ENCODE measurements at regions not wholly inside any gene's neighbourhood (a gene's known extent, or its start where the extent isn't known, plus 50 kb on each side); places are given as distances from the start of the nearest gene placed in this dataset.
"Not testable (repeated sequence)": the region's sequence is repeated elsewhere in the genome, so short reads cannot be mapped to it uniquely, and the experiment has no call there.

DNA sequence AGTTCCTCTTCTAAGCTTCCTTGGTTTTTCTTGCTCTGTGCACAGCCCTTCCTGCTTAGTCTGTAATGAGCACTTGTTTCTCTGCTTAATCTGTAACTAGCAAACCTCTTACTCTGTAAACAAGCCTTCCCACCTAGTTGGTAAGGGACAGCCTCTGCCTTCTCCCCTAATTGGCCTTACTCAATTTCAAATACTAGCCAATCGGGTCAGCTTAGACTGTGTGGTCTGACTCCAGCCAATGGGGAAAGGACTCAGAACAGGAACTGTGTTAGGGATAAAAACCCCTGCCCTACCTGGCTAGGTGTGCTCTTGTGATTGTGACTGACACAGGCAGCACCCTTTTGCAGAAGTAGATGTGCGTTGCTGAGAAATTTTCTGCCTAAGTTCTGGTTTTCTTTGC, 136.5 kb upstream of the AADAT start:
- DNase-seq (ENCODE audit: low read depth), result no peak
- TF ChIP-seq, protein P1, sequence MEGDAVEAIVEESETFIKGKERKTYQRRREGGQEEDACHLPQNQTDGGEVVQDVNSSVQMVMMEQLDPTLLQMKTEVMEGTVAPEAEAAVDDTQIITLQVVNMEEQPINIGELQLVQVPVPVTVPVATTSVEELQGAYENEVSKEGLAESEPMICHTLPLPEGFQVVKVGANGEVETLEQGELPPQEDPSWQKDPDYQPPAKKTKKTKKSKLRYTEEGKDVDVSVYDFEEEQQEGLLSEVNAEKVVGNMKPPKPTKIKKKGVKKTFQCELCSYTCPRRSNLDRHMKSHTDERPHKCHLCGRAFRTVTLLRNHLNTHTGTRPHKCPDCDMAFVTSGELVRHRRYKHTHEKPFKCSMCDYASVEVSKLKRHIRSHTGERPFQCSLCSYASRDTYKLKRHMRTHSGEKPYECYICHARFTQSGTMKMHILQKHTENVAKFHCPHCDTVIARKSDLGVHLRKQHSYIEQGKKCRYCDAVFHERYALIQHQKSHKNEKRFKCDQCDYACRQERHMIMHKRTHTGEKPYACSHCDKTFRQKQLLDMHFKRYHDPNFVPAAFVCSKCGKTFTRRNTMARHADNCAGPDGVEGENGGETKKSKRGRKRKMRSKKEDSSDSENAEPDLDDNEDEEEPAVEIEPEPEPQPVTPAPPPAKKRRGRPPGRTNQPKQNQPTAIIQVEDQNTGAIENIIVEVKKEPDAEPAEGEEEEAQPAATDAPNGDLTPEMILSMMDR (IDR thresholded peaks at IDR 0.05; ENCODE audit: insufficient read depth, low read depth, low read length, missing control alignments), result no peak
- no peak overlapping the region for H3K4me3 ChIP-seq (ENCODE audit: low read depth, low read length)

DNA sequence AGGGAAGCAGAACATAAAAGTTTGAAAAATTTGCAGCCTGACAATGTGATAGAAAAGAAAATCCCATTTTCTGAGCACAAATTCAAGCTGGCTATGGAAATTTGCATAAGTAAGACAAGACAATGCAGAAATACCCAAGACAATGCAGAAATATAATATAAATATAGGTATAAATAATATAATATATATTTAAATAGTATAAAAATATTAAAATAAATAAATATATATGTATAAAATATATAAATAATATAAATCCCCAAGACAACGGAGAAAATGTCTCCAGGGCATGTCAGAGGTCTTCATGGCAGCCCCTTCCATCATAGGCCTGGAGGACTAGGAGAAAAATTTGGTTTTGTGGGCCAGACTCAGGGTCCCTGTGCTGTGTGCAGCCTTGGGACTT, 125.0 kb upstream of the AADAT start:
- TF ChIP-seq, protein P1 (IDR thresholded peaks at IDR 0.05; ENCODE audit: insufficient read depth, low read depth, low read length, missing control alignments), result no peak
- no peak overlapping the region for H3K4me3 ChIP-seq (ENCODE audit: low read depth, low read length)
- no peak for DNase-seq (ENCODE audit: low read depth)

DNA sequence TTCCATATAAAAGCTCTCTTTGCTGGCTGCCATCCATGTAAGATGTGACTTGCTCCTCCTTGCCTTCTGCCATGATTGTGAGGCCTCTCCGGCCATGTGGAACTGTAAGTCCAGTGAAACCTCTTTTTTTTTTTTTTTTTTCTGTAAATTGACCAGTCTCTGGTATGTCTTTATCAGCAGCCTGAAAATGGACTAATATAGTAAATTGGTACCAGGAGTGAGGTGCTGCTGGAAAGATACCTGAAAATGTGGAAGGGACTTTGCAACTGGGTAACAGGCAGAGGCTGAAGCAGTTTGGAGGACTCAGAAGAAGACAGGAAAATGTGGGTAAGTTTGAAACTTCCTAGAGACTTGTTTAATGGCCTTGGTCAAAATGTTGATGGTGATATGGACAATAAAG, 124.3 kb upstream of the AADAT start:
- TF ChIP-seq, protein P1 (IDR thresholded peaks at IDR 0.05; ENCODE audit: insufficient read depth, low read depth, low read length, missing control alignments), result no peak

DNA sequence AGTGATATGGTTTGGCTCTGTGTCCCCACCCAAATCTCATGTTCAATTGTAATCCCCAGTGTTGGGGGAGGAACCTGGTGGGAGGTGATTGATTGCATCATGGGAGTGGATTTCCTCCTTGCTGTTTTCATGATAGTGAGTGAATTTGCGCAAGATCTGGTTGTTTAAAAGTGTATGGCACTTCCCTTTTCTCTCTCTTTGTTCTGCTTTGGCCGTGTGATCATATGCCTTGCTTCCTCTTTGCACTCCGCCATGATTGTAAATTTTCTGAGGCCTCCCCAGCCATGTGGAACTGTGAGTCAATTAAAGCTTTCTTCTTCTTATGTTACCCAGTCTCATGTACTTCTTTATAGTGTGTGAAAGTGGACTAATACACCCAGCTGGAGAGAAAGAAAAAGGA, 113.0 kb upstream of the AADAT start:
- H3K4me3 ChIP-seq (ENCODE audit: low read depth, low read length), result no peak overlapping the region
- no peak for DNase-seq (ENCODE audit: low read depth)
- TF ChIP-seq, protein P1 (IDR thresholded peaks at IDR 0.05; ENCODE audit: insufficient read depth, low read depth, low read length, missing control alignments), result no peak

More for the DNA sequence above, 124.3 kb upstream of the AADAT start:
- DNase-seq (ENCODE audit: low read depth), result no peak
- H3K4me3 ChIP-seq (ENCODE audit: low read depth, low read length), result no peak overlapping the region

DNA sequence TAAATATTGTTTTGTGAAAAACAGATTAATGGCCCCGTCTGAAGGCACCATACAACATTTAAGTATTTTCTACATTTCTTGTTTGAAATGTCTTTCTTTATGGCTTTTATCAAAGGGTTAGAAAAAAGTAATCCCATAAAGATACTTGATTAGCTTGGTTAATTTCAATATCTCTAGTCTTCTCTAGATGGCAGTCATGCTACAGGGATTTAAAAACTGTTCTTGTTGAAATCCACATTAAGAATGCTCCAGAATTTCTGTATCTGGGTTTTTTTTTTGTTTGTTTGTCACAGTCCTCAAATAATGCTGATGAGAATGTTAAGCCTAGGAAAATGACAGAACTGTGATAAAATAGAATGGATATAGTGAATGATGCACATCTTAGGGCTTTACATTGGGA, 109.0 kb upstream of the AADAT start:
- H3K4me3 ChIP-seq (ENCODE audit: low read depth, low read length), result no peak overlapping the region
- DNase-seq (ENCODE audit: low read depth), result no peak
- TF ChIP-seq, protein P1 (IDR thresholded peaks at IDR 0.05; ENCODE audit: insufficient read depth, low read depth, low read length, missing control alignments), result no peak

DNA sequence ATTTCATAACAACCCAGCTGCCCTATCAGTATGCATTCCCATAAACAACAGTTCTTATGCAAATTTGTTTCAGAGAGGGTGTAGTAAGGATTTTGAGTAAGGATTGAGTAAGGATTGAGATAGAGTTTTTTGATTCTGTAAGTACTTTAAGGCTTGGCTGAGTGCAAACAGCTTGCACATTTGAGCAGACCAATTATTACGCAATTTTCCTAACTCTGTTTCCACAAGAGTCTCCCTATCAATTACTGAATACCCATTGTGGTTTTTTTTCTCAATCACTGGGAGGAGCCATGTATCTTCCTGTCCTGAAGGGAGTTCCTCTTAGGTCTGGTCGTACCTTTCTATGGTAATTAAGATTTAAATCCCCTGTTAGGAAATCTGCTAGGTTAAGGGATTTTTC, 105.0 kb upstream of the AADAT start:
- DNase-seq (ENCODE audit: low read depth); H3K4me3 ChIP-seq (ENCODE audit: low read depth, low read length): not testable (repeated sequence)

DNA sequence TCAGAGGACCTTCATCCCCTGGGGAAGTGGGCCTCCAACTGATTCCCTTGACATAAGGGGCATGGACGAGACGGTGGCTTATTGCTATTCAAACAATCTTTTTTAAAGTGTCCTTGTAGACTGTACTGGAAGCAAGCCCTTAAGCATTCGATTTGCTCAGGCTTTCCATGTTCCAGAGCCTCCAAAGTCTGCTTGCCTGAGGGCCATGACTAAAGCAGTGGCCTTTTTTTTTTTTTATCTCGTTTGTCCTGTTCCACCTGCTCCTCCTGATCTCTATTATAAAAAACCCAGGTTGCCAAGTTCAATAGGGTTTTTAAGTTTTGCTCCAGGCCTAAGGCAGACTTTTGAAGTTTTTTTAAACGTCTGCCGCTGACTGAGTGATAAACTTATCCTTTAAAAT, 103.7 kb upstream of the AADAT start:
- no peak for DNase-seq (ENCODE audit: low read depth)
- TF ChIP-seq, protein P1 (IDR thresholded peaks at IDR 0.05; ENCODE audit: insufficient read depth, low read depth, low read length, missing control alignments), result no peak
- no peak overlapping the region for H3K4me3 ChIP-seq (ENCODE audit: low read depth, low read length)
